ENCODE measurements at regions not wholly inside any gene's neighbourhood (a gene's known extent, or its start where the extent isn't known, plus 50 kb on each side); places are given as distances from the start of the nearest gene placed in this dataset.
A peak's percentile ranks its signal among the peaks of the same experiment; 100 is the strongest.
"Not testable (repeated sequence)": the region's sequence is repeated elsewhere in the genome, so short reads cannot be mapped to it uniquely, and the experiment has no call there.

DNA sequence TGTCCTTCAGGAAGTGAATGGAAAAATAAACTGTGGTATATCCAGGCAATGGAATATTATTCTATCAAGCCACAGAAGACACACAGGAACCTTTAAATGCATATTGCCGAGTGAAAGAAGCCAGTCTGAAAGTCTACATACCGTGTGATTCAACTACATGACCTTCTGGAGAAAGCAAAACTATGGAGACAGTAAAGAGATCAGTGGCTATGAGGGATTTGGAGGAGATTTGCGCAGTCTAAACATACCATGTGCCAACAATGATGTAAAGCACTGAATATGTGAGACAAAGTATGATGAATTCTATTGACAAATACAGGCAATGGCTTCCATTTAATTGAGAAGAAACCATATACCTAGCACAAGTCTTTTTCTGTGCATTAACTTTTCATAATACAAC, 518.3 kb upstream of the ZNF337 start:
- no peak overlapping the region for H3K4me3 ChIP-seq
- DNase-seq: no peak
- H3K27me3 ChIP-seq: peaks cover 3% of the 10 kb centered on the region
- in situ Hi-C loops (cut with MboI; ENCODE audit: low pct_ligation_motif_present in 1 of 4, low pct_unique_long_range_greater_than_20kb in 1 of 4, low sequenced_read_pairs in 3 of 4): no loop called here
- no peak overlapping the region for H3K27ac ChIP-seq
- WGBS, 2 donors (ENCODE audit: low coverage in 1 of 2): 53 to 61% methylated on average over 3 of the region's 3 CpGs
- intact Hi-C loops (cut with DNase I; ENCODE audit: low total_unique reads): no loop called here
- H3K9me3 ChIP-seq: no peaks in the 10 kb centered on the region
- TF ChIP-seq, protein P1, sequence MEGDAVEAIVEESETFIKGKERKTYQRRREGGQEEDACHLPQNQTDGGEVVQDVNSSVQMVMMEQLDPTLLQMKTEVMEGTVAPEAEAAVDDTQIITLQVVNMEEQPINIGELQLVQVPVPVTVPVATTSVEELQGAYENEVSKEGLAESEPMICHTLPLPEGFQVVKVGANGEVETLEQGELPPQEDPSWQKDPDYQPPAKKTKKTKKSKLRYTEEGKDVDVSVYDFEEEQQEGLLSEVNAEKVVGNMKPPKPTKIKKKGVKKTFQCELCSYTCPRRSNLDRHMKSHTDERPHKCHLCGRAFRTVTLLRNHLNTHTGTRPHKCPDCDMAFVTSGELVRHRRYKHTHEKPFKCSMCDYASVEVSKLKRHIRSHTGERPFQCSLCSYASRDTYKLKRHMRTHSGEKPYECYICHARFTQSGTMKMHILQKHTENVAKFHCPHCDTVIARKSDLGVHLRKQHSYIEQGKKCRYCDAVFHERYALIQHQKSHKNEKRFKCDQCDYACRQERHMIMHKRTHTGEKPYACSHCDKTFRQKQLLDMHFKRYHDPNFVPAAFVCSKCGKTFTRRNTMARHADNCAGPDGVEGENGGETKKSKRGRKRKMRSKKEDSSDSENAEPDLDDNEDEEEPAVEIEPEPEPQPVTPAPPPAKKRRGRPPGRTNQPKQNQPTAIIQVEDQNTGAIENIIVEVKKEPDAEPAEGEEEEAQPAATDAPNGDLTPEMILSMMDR (IDR thresholded peaks at IDR 0.05): no peak
- no peak for TF ChIP-seq EP300 (IDR thresholded peaks at IDR 0.05; ENCODE audit: low read depth)
- TF ChIP-seq POLR2A (IDR thresholded peaks at IDR 0.05): no peak
- TF ChIP-seq POLR2AphosphoS5 (IDR thresholded peaks at IDR 0.05): no peak
- H3K4me1 ChIP-seq: no peaks in the 10 kb centered on the region
- no peaks in the 10 kb centered on the region for H3K36me3 ChIP-seq

- intact Hi-C loops (cut with DNase I; ENCODE audit: low total_unique reads) (no loop called here), in situ Hi-C loops (cut with MboI; ENCODE audit: low pct_ligation_motif_present in 1 of 4, low pct_unique_long_range_greater_than_20kb in 1 of 4, low sequenced_read_pairs in 3 of 4) (no loop called here)
- H3K4me1 ChIP-seq: peaks cover 0 to 7% (median 2%) of the 10 kb centered on the region in 4 donors
- TF ChIP-seq POLR2AphosphoS5 (IDR thresholded peaks at IDR 0.05) (no peak), EP300 (IDR thresholded peaks at IDR 0.05; ENCODE audit: low read depth) (no peak), POLR2A (IDR thresholded peaks at IDR 0.05) (no peak)
- TF ChIP-seq, protein P1 (IDR thresholded peaks at IDR 0.05): no peak
- no peak for DNase-seq
- 20 to 35% methylated on average over 1 to 44 of the region's 88 CpGs for WGBS, 2 donors (ENCODE audit: low coverage in 1 of 2)
- no peak overlapping the region for H3K27ac ChIP-seq
- H3K4me3 ChIP-seq: peak overlapping the region in 1 of 4 donors; percentile 35
- H3K36me3 ChIP-seq: no peaks in the 10 kb centered on the region
- H3K27me3 ChIP-seq: peaks cover 47% of the 10 kb centered on the region
- H3K9me3 ChIP-seq: no peaks in the 10 kb centered on the region
Observed at GRCh38 chr20:26209171-26209941, 512.7 kb upstream of the ZNF337 start.

GRCh38 chr20:26208296-26209091, 511.8 kb upstream of the ZNF337 start:
- H3K27ac ChIP-seq: no peak overlapping the region
- H3K9me3 ChIP-seq: no peaks in the 10 kb centered on the region
- peak overlapping the region in 1 of 4 donors; percentile 35 for H3K4me3 ChIP-seq
- TF ChIP-seq, protein P1 (IDR thresholded peaks at IDR 0.05): no peak
- TF ChIP-seq POLR2A (IDR thresholded peaks at IDR 0.05) (no peak), POLR2AphosphoS5 (IDR thresholded peaks at IDR 0.05) (no peak)
- H3K27me3 ChIP-seq: peaks cover 47% of the 10 kb centered on the region
- no peaks in the 10 kb centered on the region for H3K36me3 ChIP-seq
- in situ Hi-C loops (cut with MboI; ENCODE audit: low pct_ligation_motif_present in 1 of 4, low pct_unique_long_range_greater_than_20kb in 1 of 4, low sequenced_read_pairs in 3 of 4): no loop called here
- no peak for DNase-seq
- intact Hi-C loops (cut with DNase I; ENCODE audit: low total_unique reads): no loop called here
- peaks cover 0 to 7% (median 2%) of the 10 kb centered on the region in 4 donors for H3K4me1 ChIP-seq
- WGBS, 2 donors (ENCODE audit: low coverage in 1 of 2): 52% methylated on average over 86 of the region's 91 CpGs; no CpG with 5 or more reads in 1 of the 2 donors

DNA sequence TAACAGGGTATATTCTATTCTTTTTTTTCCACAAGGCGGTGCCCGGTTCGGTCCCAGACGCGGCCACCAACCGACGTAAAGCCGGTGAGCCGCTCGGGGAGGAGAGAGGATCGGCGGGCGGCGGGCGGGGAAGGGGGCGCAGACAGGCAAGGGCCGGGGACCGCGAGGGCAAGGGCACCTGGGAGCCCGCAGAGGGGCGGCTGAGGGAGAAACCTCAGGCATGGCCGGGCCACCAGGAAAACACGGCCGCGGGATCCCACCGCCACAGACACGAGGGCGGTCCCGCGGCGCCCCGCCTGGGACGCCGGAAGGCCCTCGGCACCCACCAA, 511.3 kb upstream of the ZNF337 start:
- H3K4me1 ChIP-seq; H3K9me3 ChIP-seq; H3K36me3 ChIP-seq; intact Hi-C loops (cut with DNase I; ENCODE audit: low total_unique reads); in situ Hi-C loops (cut with MboI; ENCODE audit: low pct_ligation_motif_present in 1 of 4, low pct_unique_long_range_greater_than_20kb in 1 of 4, low sequenced_read_pairs in 3 of 4); DNase-seq; H3K27ac ChIP-seq: not testable (repeated sequence)
- WGBS, 2 donors (ENCODE audit: low coverage in 1 of 2): 21 to 41% methylated on average over 11 to 35 of the region's 35 CpGs
- peaks cover 47% of the 10 kb centered on the region for H3K27me3 ChIP-seq
- peak overlapping the region in 1 of 4 donors; percentile 35 for H3K4me3 ChIP-seq

All from transverse colon (tissue), 4 donors.